ENCODE measurements at regions not wholly inside any gene's neighbourhood (a gene's known extent, or its start where the extent isn't known, plus 50 kb on each side); places are given as distances from the start of the nearest gene placed in this dataset.

- peaks cover 3% of the 10 kb centered on the region for H3K36me3 Mint-ChIP-seq (ENCODE audit: low read depth)
- TF ChIP-seq, protein P1, sequence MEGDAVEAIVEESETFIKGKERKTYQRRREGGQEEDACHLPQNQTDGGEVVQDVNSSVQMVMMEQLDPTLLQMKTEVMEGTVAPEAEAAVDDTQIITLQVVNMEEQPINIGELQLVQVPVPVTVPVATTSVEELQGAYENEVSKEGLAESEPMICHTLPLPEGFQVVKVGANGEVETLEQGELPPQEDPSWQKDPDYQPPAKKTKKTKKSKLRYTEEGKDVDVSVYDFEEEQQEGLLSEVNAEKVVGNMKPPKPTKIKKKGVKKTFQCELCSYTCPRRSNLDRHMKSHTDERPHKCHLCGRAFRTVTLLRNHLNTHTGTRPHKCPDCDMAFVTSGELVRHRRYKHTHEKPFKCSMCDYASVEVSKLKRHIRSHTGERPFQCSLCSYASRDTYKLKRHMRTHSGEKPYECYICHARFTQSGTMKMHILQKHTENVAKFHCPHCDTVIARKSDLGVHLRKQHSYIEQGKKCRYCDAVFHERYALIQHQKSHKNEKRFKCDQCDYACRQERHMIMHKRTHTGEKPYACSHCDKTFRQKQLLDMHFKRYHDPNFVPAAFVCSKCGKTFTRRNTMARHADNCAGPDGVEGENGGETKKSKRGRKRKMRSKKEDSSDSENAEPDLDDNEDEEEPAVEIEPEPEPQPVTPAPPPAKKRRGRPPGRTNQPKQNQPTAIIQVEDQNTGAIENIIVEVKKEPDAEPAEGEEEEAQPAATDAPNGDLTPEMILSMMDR (conservative IDR thresholded peaks at IDR 0.05) = no peak
- H3K4me1 Mint-ChIP-seq = peaks cover 4% of the 10 kb centered on the region
- H3K4me3 Mint-ChIP-seq = no peak overlapping the region
- H3K27me3 Mint-ChIP-seq (ENCODE audit: low read depth) = no peaks in the 10 kb centered on the region
- DNase-seq (ENCODE audit: low read depth, low spot score) = no peak
- H3K9me3 Mint-ChIP-seq = peaks cover 12% of the 10 kb centered on the region
- no peak overlapping the region for H3K27ac Mint-ChIP-seq (ENCODE audit: unreplicated experiment)
Measured at GRCh38 chr7:69190763-69191162, 407.5 kb upstream of the AUTS2 start.

GRCh38 chr7:69192134-69192533, 406.1 kb upstream of the AUTS2 start:
- no peak overlapping the region for H3K4me3 Mint-ChIP-seq
- DNase-seq (ENCODE audit: low read depth, low spot score) = no peak
- H3K9me3 Mint-ChIP-seq = peaks cover 13% of the 10 kb centered on the region
- H3K36me3 Mint-ChIP-seq (ENCODE audit: low read depth) = peaks cover 3% of the 10 kb centered on the region
- no peaks in the 10 kb centered on the region for H3K27me3 Mint-ChIP-seq (ENCODE audit: low read depth)
- H3K4me1 Mint-ChIP-seq = peaks cover 4% of the 10 kb centered on the region
- TF ChIP-seq, protein P1 (conservative IDR thresholded peaks at IDR 0.05) = no peak
- no peak overlapping the region for H3K27ac Mint-ChIP-seq (ENCODE audit: unreplicated experiment)

- Mint-ChIP-seq H3K27me3 (ENCODE audit: low read depth) (no peaks in the 10 kb centered on the region), H3K27ac (ENCODE audit: unreplicated experiment) (no peak overlapping the region), H3K9me3 (peaks cover 13% of the 10 kb centered on the region), H3K36me3 (ENCODE audit: low read depth) (peaks cover 3% of the 10 kb centered on the region), H3K4me1 (peaks cover 4% of the 10 kb centered on the region), H3K4me3 (no peak overlapping the region)
- TF ChIP-seq, protein P1 (conservative IDR thresholded peaks at IDR 0.05) = no peak
- no peak for DNase-seq (ENCODE audit: low read depth, low spot score)
Measured at GRCh38 chr7:69193061-69193460, 405.2 kb upstream of the AUTS2 start.

DNA sequence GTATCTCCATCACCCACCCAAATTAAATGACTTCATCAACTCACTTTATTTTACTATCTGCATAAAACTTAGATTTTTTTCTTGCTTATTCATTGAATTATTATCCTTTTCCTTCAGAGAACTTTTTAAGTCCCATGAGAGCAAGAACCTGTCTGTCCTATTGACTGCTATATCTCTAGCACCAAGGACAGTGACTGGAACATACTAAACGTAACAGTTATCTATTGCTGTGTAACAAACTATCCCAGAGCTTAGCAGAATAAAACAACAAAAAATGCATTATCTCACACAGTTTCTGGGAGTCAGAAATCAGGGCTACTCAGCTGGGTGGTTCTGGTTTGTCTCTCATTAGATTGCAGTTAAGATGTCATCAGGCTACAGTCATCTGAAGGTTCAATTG, 401.7 kb upstream of the AUTS2 start:
- TF ChIP-seq, protein P1 (conservative IDR thresholded peaks at IDR 0.05) = no peak
- no peak for DNase-seq (ENCODE audit: low read depth, low spot score)
- Mint-ChIP-seq H3K36me3 (ENCODE audit: low read depth) (peaks cover 8% of the 10 kb centered on the region), H3K27me3 (ENCODE audit: low read depth) (no peaks in the 10 kb centered on the region), H3K9me3 (peaks cover 22% of the 10 kb centered on the region), H3K4me3 (no peak overlapping the region), H3K4me1 (no peaks in the 10 kb centered on the region), H3K27ac (ENCODE audit: unreplicated experiment) (no peak overlapping the region)

DNA sequence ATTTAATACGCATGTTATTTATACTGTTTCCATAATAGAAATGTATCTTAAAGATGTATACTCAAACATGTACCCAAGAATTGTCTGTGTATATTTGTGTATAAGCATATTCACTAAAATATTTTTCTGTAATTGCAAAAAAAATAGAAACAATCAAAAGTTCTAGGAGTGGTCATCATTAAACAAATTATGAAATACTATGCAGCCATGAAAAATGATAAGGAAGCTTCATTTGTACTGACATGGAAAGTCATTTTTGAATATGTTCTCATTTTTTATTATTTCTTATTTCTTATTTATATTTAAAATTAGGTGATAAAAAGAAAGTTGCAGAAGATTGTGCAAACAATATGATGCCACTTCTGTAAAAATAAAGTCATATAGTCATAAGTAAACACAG, 400.0 kb upstream of the AUTS2 start:
- TF ChIP-seq, protein P1 (conservative IDR thresholded peaks at IDR 0.05) = no peak
- H3K36me3 Mint-ChIP-seq (ENCODE audit: low read depth) = peaks cover 8% of the 10 kb centered on the region
- no peaks in the 10 kb centered on the region for H3K4me1 Mint-ChIP-seq
- H3K9me3 Mint-ChIP-seq = peaks cover 25% of the 10 kb centered on the region
- H3K27ac Mint-ChIP-seq (ENCODE audit: unreplicated experiment) = no peak overlapping the region
- H3K27me3 Mint-ChIP-seq (ENCODE audit: low read depth) = no peaks in the 10 kb centered on the region
- H3K4me3 Mint-ChIP-seq = no peak overlapping the region
- DNase-seq (ENCODE audit: low read depth, low spot score) = no peak

DNA sequence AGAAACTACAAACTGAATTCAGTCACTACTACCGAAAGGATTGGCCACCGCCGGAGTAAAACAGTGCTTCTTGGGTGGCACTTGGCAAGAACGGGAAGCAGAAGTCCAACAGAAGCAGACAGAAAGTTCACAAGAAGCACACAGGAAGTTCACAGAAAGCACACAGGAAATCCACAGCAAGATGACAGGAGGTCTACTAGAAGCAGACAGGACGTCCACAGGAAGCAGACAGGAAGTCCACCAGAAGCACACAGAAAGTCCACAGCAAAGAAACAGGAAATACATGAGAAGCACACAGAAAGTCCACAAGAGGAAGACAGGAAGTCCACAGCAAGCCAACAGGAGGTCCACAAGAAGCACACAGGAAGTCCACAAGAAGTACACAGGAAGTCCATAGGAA, 399.2 kb upstream of the AUTS2 start:
- no peaks in the 10 kb centered on the region for H3K4me1 Mint-ChIP-seq
- no peak for DNase-seq (ENCODE audit: low read depth, low spot score)
- TF ChIP-seq, protein P1 (conservative IDR thresholded peaks at IDR 0.05) = no peak
- H3K9me3 Mint-ChIP-seq = peaks cover 25% of the 10 kb centered on the region
- no peak overlapping the region for H3K27ac Mint-ChIP-seq (ENCODE audit: unreplicated experiment)
- peaks cover 8% of the 10 kb centered on the region for H3K36me3 Mint-ChIP-seq (ENCODE audit: low read depth)
- H3K4me3 Mint-ChIP-seq = no peak overlapping the region
- H3K27me3 Mint-ChIP-seq (ENCODE audit: low read depth) = no peaks in the 10 kb centered on the region
